ENCODE measurements at regions not wholly inside any gene's neighbourhood (a gene's known extent, or its start where the extent isn't known, plus 50 kb on each side); places are given as distances from the start of the nearest gene placed in this dataset.

GRCh38 chr2:37782721-37783371 is 111.4 kb upstream of the CDC42EP3 start:
- TF ChIP-seq REST (IDR thresholded peaks at IDR 0.05): no peak
- TF ChIP-seq CTCF (IDR thresholded peaks at IDR 0.05; ENCODE audit: low read depth, low read length, missing input control): no peak
- no peak for TF ChIP-seq JUND (IDR thresholded peaks at IDR 0.05)
- no peak for TF ChIP-seq RAD21 (IDR thresholded peaks at IDR 0.05)
- TF ChIP-seq TAF1 (conservative IDR thresholded peaks at IDR 0.05): no peak
- no peak for TF ChIP-seq GABPA (IDR thresholded peaks at IDR 0.05 in 1 of 2, conservative IDR thresholded peaks at IDR 0.05 in 1 of 2)
- no peak for TF ChIP-seq RXRA (IDR thresholded peaks at IDR 0.05)
- no peak for TF ChIP-seq SP1 (IDR thresholded peaks at IDR 0.05)
- no peak for TF ChIP-seq FOXA2 (IDR thresholded peaks at IDR 0.05)
